GM18909 (cell line): ENCODE measurements at regions not wholly inside any gene's neighbourhood (a gene's known extent, or its start where the extent isn't known, plus 50 kb on each side); places are given as distances from the start of the nearest gene placed in this dataset.

Experiments used
- ATAC-seq: cut with Tn5 transposase; IDR thresholded peaks from one replicate; pipeline ENCODE4 v1.9.1; 2021; ENCODE audit warnings: mild to moderate bottlenecking; ENCODE audit not compliant: unreplicated experiment, poor library complexity

- no peak for ATAC-seq
Measured at GRCh38 chr12:115042341-115042740, 358.4 kb upstream of the TBX3 start.

DNA sequence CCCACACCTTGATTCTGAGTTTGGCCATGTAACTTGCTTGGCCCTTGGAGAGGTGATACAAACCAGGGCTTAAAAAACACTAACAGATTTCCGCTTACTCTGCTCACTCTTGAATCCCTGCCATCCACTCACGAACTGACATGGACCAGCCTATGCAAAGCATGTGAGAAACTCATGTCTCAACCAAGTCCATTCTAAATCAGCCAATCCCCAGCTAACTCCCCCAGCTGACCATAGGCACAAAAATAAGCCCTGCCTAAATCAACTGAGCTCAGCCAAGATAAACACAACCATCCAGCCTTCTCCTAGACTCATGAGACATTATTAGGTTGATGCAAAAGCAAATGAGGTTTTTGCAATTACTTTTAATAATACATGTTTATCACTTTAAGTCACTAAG lies 353.9 kb upstream of the TBX3 start:
- no peak for ATAC-seq

DNA sequence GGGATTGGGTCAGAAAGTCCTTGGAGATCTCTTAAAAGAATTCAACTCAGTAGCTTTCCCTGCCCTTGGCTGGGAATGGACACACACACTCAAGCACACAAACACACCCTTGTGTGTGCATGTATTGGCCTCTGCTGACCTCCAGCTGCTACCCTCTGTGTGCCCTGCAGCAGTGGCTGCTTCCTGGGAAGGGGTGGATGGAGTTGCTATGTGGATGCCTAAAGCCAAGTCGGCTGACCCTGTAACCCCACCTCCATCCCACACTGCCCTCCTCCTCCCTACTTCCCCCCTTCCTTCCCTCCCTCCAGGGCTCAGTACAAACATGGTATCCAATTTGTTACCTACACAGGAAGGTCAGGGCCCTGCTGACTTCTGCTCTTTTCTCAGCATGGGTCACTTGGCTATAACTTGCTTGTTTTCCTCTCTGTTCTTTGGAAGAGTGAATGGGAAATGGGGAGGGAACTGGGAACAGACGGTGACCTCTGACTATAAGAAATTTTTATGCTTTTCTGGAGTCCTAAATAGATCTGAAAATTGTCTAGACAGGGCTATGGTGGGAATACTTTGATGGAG lies 351.6 kb upstream of the TBX3 start:
- ATAC-seq = no peak

DNA sequence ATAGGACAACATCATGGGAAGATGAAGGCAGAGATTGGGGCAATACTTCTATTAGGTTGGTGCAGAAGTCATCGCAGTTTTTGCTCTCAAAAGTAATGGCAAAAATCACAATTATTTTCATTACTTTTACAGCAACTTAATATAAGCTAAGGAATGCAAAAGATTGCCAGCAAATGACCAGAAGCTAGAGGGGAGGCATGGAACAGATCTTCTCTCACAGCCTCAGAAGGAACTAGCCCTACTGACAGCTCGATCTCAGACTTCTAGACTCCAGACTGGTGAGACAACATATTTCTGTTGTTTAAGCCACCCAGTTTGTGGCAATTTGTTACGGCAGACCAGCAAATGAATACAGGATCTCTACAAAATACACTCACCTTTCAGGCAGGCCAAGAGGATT lies 348.5 kb upstream of the TBX3 start:
- ATAC-seq = no peak

- ATAC-seq = no peak
Measured at GRCh38 chr12:115030017-115030416, 346.0 kb upstream of the TBX3 start.

- no peak for ATAC-seq
Measured at GRCh38 chr12:115024531-115024930, 340.6 kb upstream of the TBX3 start.

- ATAC-seq = no peak
Measured at GRCh38 chr12:115023279-115024265, 339.6 kb upstream of the TBX3 start.

DNA sequence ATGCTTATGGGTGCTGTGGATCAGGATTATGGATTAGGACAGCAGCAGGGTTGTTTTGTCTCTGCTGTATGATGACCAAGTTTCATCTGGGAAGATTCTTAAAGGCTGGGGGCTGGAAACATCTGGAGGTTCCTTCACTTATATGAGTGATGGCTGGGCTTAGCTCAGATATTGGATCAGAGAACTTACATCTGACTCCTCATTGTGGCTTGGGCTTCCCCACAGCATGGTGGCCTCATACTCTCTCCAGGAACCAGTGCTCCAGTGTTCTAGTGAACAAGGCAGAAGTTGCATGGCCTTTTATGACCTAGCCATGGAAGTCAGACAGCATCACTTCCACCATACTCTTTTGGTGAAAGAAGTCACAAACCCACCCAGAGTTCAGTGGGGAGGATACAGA lies 336.1 kb upstream of the TBX3 start:
- ATAC-seq = no peak

DNA sequence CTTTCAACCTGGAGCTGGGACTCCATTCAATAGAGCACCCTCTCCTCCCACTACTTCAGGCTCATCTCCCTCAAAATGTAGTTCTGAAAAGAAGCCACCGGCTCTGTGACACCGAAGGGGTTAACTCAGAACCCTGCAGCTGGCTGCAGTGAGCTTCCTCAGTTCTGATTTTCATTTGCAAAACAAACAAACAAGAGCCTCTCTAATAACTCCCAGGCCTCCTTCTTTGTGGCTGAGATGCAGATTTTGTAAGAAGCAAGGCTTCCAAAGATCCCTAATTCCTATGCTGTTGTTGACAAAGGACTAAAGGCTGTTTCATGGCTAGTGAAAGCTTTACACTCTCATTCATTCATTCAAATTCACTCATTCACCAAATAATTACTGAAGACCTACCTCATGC lies 333.4 kb upstream of the TBX3 start:
- no peak for ATAC-seq

- no peak for ATAC-seq
Measured at GRCh38 chr12:115013236-115013981, 329.4 kb upstream of the TBX3 start.

- ATAC-seq = no peak
Measured at GRCh38 chr12:115012861-115013235, 328.9 kb upstream of the TBX3 start.

DNA sequence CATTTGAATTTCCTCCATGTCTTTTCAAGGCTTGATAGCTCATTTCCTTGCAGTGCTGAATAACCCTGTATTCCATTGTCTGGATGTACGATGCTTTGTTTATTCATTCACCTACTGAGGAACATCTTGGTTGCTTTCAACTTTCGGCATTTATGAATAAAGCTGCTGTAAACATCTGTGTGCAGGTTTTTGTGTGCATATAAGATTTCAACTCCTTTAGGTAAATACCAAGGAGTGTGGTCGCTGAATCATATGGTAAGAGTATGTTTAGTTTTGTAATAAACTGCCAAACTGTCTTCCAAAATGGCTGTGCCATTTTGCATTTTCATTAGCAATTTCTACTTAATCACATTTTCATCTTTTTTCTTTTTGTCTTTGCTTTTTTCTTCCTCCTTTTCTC lies 327.7 kb upstream of the TBX3 start:
- no peak for ATAC-seq

- ATAC-seq = no peak
Measured at GRCh38 chr12:115010324-115010995, 326.5 kb upstream of the TBX3 start.

GRCh38 chr12:115008929-115009328 lies 325.0 kb upstream of the TBX3 start:
- no peak for ATAC-seq

GRCh38 chr12:115004470-115005146 lies 320.6 kb upstream of the TBX3 start:
- ATAC-seq = no peak

DNA sequence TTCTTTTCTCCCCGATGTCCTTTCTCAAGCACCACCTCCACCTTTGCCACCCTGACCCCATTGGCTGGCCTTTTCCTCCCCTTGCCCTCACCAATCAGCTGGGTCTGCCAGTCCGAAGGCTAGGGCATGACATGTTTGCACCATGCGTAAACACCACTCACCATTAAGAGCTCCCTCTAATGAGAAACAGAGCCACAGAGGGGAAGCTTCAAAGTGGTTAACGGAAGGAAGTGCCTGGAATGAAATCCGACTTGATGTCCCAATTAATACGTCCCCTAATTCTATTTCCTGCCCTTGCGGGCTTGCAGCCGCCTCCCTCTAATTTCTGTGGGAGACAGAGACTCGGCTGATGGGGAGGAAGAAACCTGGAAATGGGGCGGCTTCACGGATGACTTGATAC lies 318.5 kb upstream of the TBX3 start:
- ATAC-seq = no peak

GRCh38 chr12:115001571-115002180 lies 317.7 kb upstream of the TBX3 start:
- no peak for ATAC-seq

DNA sequence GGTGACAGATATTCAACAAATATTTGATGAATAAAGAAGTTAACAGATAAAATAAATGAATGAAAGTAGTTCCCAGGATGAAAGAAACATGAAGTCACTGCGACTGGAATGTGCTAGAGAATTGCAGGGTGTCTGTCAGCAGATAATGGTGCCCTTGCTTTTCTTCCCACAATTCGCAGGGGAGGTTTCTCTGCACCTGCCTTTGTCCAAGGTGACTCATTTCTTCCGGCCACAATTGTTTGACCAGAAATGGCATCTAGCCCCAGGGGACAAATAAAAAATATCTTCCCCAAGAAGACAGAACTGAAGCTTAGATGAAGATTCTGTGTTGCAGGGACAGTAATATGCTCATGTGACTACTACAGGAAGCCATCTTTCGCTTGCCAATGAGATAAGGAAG lies 316.1 kb upstream of the TBX3 start:
- ATAC-seq = no peak

- no peak for ATAC-seq
Measured at GRCh38 chr12:114998750-114999128, 314.8 kb upstream of the TBX3 start.
